Kidney (tissue), 13 donors: ENCODE measurements at regions not wholly inside any gene's neighbourhood (a gene's known extent, or its start where the extent isn't known, plus 50 kb on each side); places are given as distances from the start of the nearest gene placed in this dataset.
"Not testable (repeated sequence)": the region's sequence is repeated elsewhere in the genome, so short reads cannot be mapped to it uniquely, and the experiment has no call there.

Experiments used
- DNase-seq, 5 donors: peaks; one replicate each; pipeline ENCODE4 v3.0.0-alpha.2; 2013 to 2020
- FAIRE-seq: peaks from 2 replicates; lab custom pipeline; 2012; peaks lifted over from hg19 to GRCh38; lab: Jason Lieb, UNC
- H3K27ac ChIP-seq, 2 donors: one replicate each; pipeline ENCODE4 v1.7.0; 2013; ENCODE audit warnings: low read depth in 2 of 2, low read length in 2 of 2, inconsistent platforms in 1 of 2
- H3K27me3 ChIP-seq: one replicate; pipeline ENCODE4 v1.7.1; 2013; ENCODE audit warnings: low read length, inconsistent platforms; ENCODE audit not compliant: control insufficient read depth, insufficient read depth
- H3K36me3 ChIP-seq, 3 donors: one replicate each; pipeline versions ENCODE4 v1.7.0 to v1.7.1; 2013; ENCODE audit warnings: low read length in 3 of 3, control low read depth in 1 of 3, inconsistent platforms in 1 of 3; ENCODE audit not compliant: insufficient read depth in 3 of 3, control insufficient read depth in 2 of 3
- H3K4me1 ChIP-seq, 3 donors: one replicate each; pipeline versions ENCODE4 v1.7.0 to v1.7.1; 2013; ENCODE audit warnings: low read length in 3 of 3, inconsistent platforms in 1 of 3, low read depth in 1 of 3; ENCODE audit not compliant: control insufficient read depth in 2 of 3, insufficient read depth in 2 of 3
- H3K4me3 ChIP-seq, 3 donors: one replicate each; pipeline versions ENCODE4 v1.7.0 to v1.8.1; 2013; ENCODE audit warnings: low read length in 3 of 3, control low read depth in 1 of 3, inconsistent platforms in 1 of 3
- H3K9ac ChIP-seq, 3 donors: one replicate each; pipeline versions ENCODE4 v1.7.0 to v1.7.1; 2013; ENCODE audit warnings: low read length in 3 of 3, control low read depth in 1 of 3, inconsistent platforms in 1 of 3
- H3K9me3 ChIP-seq, 3 donors: one replicate each; pipeline versions ENCODE4 v1.7.0 to v1.7.1; 2013; ENCODE audit warnings: low read length in 3 of 3, control low read depth in 1 of 3, inconsistent platforms in 1 of 3; ENCODE audit not compliant: control insufficient read depth in 2 of 3, insufficient read depth in 1 of 3
- intact Hi-C: fragments of 100-400 bp; cut with DNase I; formaldehyde crosslinking; loops from one replicate; pipeline ENCODE4 v1.11.1; 2022
- TF ChIP-seq, protein P1 (sequence below): IDR thresholded peaks from 3 replicates; pipeline ENCODE4 v1.5.1; 2012; ENCODE audit warnings: mild to moderate bottlenecking, moderate library complexity, borderline replicate concordance; ENCODE audit not compliant: insufficient read depth; ENCODE audit errors: extremely low read depth
- donor health status: control.
- donor health status: control.
- donor health status: control.
- donor health status: control.
- donor health status: control.
- donor health status: DM: yes; HTN: yes; CAD: no.
- donor health status: Normal renal cell carcinoma (clear cell type).

DNA sequence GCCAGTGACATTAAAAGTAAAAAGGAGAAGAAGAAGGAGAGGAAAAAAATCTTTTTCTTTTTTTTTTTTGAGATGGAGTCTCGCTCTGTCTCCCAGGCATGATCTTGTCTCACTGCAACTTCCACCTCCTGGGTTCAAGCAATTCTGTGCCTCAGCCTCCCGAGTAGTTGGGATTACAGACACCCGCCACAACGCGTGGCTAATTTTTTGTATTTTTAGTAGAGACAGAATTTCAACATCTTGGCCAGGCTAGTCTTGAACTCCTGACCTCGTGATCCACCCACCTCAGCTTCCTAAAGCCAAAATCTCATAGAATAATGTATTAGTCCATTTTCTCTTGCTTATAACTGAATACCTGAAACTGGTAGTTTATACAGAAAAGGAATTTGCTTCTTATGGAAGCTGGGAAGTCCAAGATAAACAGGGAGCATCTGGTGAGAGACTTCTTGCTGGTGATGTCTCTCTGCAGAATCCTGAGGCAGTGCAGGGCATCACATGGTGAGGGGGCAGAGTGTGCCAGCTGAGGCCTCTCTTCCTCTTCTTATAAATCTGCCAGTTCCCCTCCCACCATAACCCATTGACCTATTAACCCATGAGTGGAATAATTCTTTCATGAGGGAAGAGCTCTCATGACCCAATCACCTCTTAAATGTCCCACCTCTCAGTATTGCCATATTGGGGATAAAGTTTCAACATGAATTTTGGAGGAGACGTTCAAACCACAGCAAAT is 466.3 kb downstream of the GADD45G start:
- Histone ChIP-seq H3K9me3 (no peaks in the 10 kb centered on the region), H3K36me3 (no peaks in the 10 kb centered on the region), H3K9ac (no peak overlapping the region), H3K27ac (no peak overlapping the region), H3K4me3 (no peak overlapping the region), H3K4me1 (no peaks in the 10 kb centered on the region), H3K27me3 (no peaks in the 10 kb centered on the region)
- intact Hi-C loops = no loop called here
- DNase-seq (peak in 2 of 5 donors; percentile 19 to 57), FAIRE-seq (no peak)
- TF ChIP-seq, protein P1, sequence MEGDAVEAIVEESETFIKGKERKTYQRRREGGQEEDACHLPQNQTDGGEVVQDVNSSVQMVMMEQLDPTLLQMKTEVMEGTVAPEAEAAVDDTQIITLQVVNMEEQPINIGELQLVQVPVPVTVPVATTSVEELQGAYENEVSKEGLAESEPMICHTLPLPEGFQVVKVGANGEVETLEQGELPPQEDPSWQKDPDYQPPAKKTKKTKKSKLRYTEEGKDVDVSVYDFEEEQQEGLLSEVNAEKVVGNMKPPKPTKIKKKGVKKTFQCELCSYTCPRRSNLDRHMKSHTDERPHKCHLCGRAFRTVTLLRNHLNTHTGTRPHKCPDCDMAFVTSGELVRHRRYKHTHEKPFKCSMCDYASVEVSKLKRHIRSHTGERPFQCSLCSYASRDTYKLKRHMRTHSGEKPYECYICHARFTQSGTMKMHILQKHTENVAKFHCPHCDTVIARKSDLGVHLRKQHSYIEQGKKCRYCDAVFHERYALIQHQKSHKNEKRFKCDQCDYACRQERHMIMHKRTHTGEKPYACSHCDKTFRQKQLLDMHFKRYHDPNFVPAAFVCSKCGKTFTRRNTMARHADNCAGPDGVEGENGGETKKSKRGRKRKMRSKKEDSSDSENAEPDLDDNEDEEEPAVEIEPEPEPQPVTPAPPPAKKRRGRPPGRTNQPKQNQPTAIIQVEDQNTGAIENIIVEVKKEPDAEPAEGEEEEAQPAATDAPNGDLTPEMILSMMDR = no peak

DNA sequence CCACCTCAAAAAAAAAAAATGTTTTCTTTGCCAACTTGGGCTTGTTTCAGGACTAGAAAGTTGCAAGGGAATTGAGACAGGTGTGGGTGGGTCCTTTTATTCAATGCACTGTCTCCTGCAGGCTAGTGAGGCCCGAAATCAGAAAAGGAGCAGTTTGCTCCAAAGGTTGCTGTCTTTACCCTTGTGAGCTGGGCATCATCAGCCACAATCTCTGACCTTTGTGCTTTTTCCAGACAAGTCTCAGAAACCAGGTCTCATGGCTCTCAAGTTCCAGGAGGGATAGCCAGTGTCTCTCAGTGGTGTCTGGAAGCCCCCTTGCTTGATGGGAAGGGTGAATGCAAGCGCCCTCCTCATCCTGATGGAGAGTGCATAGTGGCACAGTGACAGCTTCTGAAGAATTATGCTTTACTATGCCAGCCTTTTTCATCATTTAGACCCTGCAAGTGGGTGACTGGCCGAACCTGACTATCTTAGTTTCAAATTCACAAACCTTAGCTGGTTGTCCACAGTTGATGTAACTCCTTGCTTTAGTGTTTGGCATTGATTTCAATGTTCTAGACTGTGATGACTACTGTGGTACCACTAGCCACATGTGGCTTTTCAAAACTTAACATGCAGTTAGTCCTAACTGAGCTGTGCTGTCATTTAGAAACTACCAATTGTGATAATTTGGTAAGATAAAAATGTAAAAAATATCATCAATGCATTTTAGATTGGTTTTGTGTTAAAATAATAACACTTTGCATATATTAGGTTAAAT is 468.6 kb downstream of the GADD45G start:
- intact Hi-C loops = no loop called here
- no peak for DNase-seq
- no peak overlapping the region for H3K27ac ChIP-seq
- no peak for FAIRE-seq
- no peaks in the 10 kb centered on the region for H3K36me3 ChIP-seq
- no peak overlapping the region for H3K4me3 ChIP-seq
- no peaks in the 10 kb centered on the region for H3K4me1 ChIP-seq
- no peak overlapping the region for H3K9ac ChIP-seq
- TF ChIP-seq, protein P1 = no peak
- H3K9me3 ChIP-seq = no peaks in the 10 kb centered on the region
- no peaks in the 10 kb centered on the region for H3K27me3 ChIP-seq

- H3K27ac ChIP-seq = no peak overlapping the region
- H3K27me3 ChIP-seq = no peaks in the 10 kb centered on the region
- H3K4me3 ChIP-seq = no peak overlapping the region
- H3K9me3 ChIP-seq = no peaks in the 10 kb centered on the region
- H3K4me1 ChIP-seq = no peaks in the 10 kb centered on the region
- TF ChIP-seq, protein P1 = no peak
- FAIRE-seq (no peak), DNase-seq (no peak)
- no peak overlapping the region for H3K9ac ChIP-seq
- intact Hi-C loops = no loop called here
- H3K36me3 ChIP-seq = no peaks in the 10 kb centered on the region
Observed at GRCh38 chr9:90074316-90074962, 469.6 kb downstream of the GADD45G start.

GRCh38 chr9:90077598-90077997 is 472.8 kb downstream of the GADD45G start:
- intact Hi-C loops, FAIRE-seq, H3K9me3 ChIP-seq, DNase-seq, H3K4me3 ChIP-seq, H3K9ac ChIP-seq, H3K27me3 ChIP-seq, H3K4me1 ChIP-seq, H3K36me3 ChIP-seq, H3K27ac ChIP-seq: not testable (repeated sequence)
